GM13976 (cell line): ENCODE measurements at regions not wholly inside any gene's neighbourhood (a gene's known extent, or its start where the extent isn't known, plus 50 kb on each side); places are given as distances from the start of the nearest gene placed in this dataset.

ENCODE experiments used
- DNase-seq: peaks from one replicate; pipeline ENCODE4 v3.0.0; 2012; ENCODE audit warnings: low spot score
- in situ Hi-C: fragments of 300-500 bp; cut with MboI; formaldehyde crosslinking; loops from one replicate; pipeline ENCODE4 v1.12.0; 2022; ENCODE audit warnings: low sequenced_read_pairs, mixed read lengths, inconsistent platforms; ENCODE audit not compliant: unreplicated experiment
- TF ChIP-seq, protein P1 (sequence below): IDR thresholded peaks from 2 replicates; pipeline ENCODE4 v1.5.1; 2012; ENCODE audit warnings: borderline replicate concordance, mild to moderate bottlenecking; ENCODE audit not compliant: insufficient read depth; ENCODE audit errors: extremely low read depth, missing control alignments, control extremely low read depth

DNA sequence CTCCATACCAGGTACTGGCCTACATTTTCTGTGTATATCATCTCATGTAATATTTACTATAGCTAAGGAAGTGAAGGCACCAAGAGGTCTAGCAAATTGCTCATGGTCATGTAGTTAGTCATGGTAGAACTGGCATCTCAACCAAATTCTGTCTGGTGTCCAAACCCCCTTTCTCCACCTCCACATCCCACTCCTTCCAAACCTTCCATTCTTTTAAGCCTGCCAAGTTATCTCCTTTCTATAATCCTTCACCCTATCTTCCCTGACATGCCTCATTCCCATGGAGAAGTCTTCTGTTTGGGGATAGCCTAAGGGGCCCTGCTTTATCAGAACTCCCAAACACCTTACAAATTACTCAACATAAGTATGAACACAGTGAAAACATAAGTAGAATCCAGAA, 196.2 kb upstream of the HMGA2 start:
- DNase-seq = no peak
- TF ChIP-seq, protein P1, sequence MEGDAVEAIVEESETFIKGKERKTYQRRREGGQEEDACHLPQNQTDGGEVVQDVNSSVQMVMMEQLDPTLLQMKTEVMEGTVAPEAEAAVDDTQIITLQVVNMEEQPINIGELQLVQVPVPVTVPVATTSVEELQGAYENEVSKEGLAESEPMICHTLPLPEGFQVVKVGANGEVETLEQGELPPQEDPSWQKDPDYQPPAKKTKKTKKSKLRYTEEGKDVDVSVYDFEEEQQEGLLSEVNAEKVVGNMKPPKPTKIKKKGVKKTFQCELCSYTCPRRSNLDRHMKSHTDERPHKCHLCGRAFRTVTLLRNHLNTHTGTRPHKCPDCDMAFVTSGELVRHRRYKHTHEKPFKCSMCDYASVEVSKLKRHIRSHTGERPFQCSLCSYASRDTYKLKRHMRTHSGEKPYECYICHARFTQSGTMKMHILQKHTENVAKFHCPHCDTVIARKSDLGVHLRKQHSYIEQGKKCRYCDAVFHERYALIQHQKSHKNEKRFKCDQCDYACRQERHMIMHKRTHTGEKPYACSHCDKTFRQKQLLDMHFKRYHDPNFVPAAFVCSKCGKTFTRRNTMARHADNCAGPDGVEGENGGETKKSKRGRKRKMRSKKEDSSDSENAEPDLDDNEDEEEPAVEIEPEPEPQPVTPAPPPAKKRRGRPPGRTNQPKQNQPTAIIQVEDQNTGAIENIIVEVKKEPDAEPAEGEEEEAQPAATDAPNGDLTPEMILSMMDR = no peak

DNA sequence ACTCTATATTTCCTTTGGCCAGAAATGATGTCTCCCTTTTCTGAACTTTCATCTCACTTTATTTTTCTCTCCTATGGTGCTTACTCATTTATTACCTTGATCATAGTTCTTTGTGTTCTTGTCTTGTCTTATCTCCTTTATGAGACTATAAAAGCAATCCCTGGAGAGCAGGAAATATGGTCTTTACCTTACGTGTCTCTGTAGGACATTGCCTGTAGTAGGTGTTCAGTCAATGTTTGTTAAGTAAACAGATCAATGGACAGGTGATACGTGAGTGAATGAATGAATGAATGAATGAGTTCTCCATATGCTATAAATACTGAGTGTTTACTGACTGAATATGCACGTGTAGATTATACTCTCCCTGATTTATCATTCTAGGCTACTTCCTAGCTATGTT, 193.7 kb upstream of the HMGA2 start:
- in situ Hi-C loops = no loop called here
- no peak for DNase-seq
- TF ChIP-seq, protein P1 = no peak

More for the DNA sequence above, 196.2 kb upstream of the HMGA2 start:
- in situ Hi-C loops = no loop called here

DNA sequence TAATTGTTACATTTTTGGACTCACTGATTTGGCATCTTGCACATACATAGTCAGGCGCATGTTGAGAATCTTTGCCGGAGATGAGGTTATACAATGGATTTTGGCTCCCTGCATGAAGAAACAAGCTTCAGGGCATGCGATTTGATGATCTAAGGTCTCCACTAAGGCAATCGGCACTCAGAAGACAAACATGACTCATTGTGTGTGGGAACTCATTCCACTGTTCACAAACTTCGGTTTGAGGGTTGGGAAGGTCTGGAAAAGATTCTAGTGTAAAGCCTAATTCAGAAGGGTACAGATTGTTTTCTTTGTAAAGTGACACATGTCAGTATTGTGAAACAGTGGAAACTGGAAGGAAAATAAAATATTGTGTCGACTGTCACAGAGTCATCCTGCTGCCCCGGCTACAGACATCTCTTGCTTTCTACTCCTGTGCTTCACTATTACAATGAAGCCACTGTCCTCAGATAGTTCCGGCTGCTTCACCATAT, 192.6 kb upstream of the HMGA2 start:
- DNase-seq = no peak
- in situ Hi-C loops = no loop called here
- TF ChIP-seq, protein P1 = no peak

DNA sequence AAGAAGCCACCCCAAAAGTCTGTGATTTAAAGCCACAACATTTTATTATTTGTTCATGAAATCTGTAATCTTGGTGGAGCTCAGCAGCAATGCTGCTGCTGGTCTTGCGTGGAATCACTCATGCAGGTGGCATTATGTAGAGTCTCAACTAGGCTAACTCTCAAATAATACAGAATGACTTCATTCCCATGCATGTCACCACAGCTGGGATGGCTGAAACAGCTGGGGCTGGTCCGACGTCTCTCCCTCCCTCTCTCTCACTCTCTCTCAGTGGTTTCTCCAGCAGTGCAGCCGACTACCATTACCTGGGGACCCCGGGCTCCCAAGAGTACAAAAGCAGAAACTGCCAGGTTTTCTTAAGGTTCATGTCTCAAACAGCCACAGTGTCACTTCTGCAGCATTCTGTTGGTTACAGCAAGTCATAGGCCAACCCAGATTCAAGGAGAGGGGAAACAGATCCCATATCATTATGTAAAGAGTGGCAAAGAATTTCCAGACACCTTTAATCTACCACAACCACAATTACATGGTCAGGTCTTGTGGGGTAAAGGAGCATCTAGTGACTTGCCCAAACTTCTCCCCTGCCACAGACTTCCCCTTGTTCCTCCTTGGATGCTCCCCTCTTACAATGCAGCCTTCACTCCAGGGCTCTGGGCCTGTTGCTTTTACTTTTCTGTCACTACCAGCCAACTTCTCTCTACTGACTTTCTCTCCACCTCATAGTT, 192.0 kb upstream of the HMGA2 start:
- no peak for DNase-seq
- in situ Hi-C loops = no loop called here
- TF ChIP-seq, protein P1 = no peak

DNA sequence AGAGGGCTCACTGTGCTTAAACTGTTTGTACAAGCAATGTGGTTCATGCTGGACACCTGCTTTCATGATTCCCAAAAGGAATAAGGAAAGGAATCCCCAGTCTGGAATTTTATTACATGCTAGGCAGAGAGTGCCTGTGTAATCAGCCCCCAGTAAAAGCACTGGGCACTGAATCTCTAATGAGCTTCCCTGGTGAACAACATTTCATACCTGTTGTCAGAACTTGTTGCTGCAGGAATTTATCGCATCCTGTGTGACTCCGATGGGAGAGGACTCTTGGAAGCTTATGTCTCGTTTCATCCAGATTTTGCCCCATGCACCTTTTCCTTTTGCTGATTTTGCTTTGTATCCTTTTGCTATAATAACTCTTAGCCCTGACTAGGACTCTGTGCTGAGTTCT, 190.2 kb upstream of the HMGA2 start:
- in situ Hi-C loops = no loop called here
- TF ChIP-seq, protein P1 = no peak
- no peak for DNase-seq

DNA sequence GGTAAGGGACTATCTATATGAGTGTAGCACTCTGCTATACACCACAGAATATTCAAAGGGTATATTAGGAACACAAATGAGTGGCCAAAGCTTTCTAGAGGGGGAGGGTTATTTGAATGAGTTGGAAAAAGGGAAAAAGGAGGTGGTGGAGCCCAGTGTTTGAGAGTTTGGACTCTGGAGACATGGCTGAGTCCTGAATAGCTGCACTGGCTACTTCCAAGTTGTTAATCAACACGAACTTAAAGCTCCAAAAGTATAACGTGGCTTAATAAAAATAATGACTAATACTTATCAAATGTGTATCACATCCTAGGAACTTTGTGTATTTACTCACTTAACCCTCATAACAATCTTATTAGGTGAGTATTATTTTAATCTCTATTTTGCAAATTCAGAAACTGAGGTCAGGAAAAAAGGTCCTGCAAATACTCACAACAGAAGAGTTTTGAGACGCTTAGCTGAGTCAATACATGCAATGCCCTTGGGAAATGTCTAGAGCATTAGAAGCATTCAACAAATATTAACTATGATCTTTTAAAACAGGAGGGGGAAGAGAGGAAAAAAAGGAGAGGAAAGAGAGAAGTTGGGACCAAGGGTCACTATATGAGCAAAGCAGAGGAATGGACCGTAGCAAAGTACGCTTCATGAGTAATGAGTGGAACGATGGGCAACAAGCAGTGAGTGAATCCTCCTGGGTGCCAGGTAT, 189.5 kb upstream of the HMGA2 start:
- TF ChIP-seq, protein P1 = no peak
- no peak for DNase-seq
- in situ Hi-C loops = no loop called here
